T1000 (cell line): ENCODE measurements at regions not wholly inside any gene's neighbourhood (a gene's known extent, or its start where the extent isn't known, plus 50 kb on each side); places are given as distances from the start of the nearest gene placed in this dataset.
A peak's percentile ranks its signal among the peaks of the same experiment; 100 is the strongest.
"Not testable (repeated sequence)": the region's sequence is repeated elsewhere in the genome, so short reads cannot be mapped to it uniquely, and the experiment has no call there.

ENCODE experiments used
- DNase-seq: peaks from one replicate; lab custom pipeline; 2025; ENCODE audit warnings: mixed read lengths; lab: John Stamatoyannopoulos, UW

- DNase-seq, result no peak
Measured at GRCh38 chrX:437661-438390, 51.1 kb upstream of the PPP2R3B start.

GRCh38 chrX:439241-439640, 52.5 kb upstream of the PPP2R3B start:
- no peak for DNase-seq

- no peak for DNase-seq
Measured at GRCh38 chrX:439719-440118, 53.0 kb upstream of the PPP2R3B start.

GRCh38 chrX:440636-441035, 53.9 kb upstream of the PPP2R3B start:
- DNase-seq, result no peak

- DNase-seq, result peak; percentile 33
Measured at GRCh38 chrX:443536-444210, 57.0 kb upstream of the PPP2R3B start.

- no peak for DNase-seq
Measured at GRCh38 chrX:444305-444704, 57.6 kb upstream of the PPP2R3B start.

GRCh38 chrX:445727-446126, 59.0 kb upstream of the PPP2R3B start:
- DNase-seq, result no peak

- no peak for DNase-seq
Measured at GRCh38 chrX:446245-446644, 59.5 kb upstream of the PPP2R3B start.

GRCh38 chrX:447052-447451, 60.3 kb upstream of the PPP2R3B start:
- DNase-seq, result no peak

GRCh38 chrX:451750-452149, 65.0 kb upstream of the PPP2R3B start:
- DNase-seq, result not testable (repeated sequence)

GRCh38 chrX:452598-452997, 65.9 kb upstream of the PPP2R3B start:
- DNase-seq, result no peak

- not testable (repeated sequence) for DNase-seq
Measured at GRCh38 chrX:454514-454913, 67.8 kb upstream of the PPP2R3B start.

GRCh38 chrX:455199-455598, 68.5 kb upstream of the PPP2R3B start:
- no peak for DNase-seq

- DNase-seq, result no peak
Measured at GRCh38 chrX:455673-456072, 69.0 kb upstream of the PPP2R3B start.

GRCh38 chrX:456146-456545, 69.4 kb upstream of the PPP2R3B start:
- no peak for DNase-seq

GRCh38 chrX:456551-457291, 70.0 kb upstream of the PPP2R3B start:
- no peak for DNase-seq

GRCh38 chrX:457292-457679, 70.6 kb upstream of the PPP2R3B start:
- DNase-seq, result no peak

- no peak for DNase-seq
Measured at GRCh38 chrX:458631-459061, 71.9 kb upstream of the PPP2R3B start.

GRCh38 chrX:459611-460010, 72.9 kb upstream of the PPP2R3B start:
- no peak for DNase-seq

GRCh38 chrX:460116-460515, 73.4 kb upstream of the PPP2R3B start:
- no peak for DNase-seq

GRCh38 chrX:460823-461640, 74.3 kb upstream of the PPP2R3B start:
- no peak for DNase-seq

- DNase-seq, result no peak
Measured at GRCh38 chrX:462853-463252, 76.1 kb upstream of the PPP2R3B start.
